NCI-H1092 (cell line): ENCODE measurements at regions not wholly inside any gene's neighbourhood (a gene's known extent, or its start where the extent isn't known, plus 50 kb on each side); places are given as distances from the start of the nearest gene placed in this dataset.
"Not testable (repeated sequence)": the region's sequence is repeated elsewhere in the genome, so short reads cannot be mapped to it uniquely, and the experiment has no call there.

Experiments
- DNase-seq: peaks from one replicate; lab custom pipeline; 2025; lab: John Stamatoyannopoulos, UW

DNA sequence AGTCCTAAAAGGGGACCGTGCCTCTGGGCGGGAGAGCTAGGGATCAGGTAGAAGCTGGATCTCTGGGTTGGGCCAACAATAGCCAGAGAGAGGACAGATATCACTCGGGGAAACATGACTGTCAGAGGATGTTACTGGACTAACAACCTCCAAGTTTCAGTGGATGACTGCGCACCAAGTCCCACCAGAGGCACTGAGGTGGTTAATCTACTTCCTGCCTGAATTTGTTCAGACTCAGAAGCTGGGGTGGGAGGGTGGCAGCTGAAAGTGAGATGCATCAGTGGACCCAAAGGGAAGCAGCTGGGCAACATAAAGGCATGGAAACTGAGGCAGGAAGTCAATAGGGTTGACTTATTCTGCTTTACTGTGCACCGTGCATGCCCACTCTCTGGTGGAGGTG, 130.1 kb upstream of the SLC44A1 start:
- no peak for DNase-seq

GRCh38 chr9:105114964-105115728, 129.3 kb upstream of the SLC44A1 start:
- no peak for DNase-seq

DNA sequence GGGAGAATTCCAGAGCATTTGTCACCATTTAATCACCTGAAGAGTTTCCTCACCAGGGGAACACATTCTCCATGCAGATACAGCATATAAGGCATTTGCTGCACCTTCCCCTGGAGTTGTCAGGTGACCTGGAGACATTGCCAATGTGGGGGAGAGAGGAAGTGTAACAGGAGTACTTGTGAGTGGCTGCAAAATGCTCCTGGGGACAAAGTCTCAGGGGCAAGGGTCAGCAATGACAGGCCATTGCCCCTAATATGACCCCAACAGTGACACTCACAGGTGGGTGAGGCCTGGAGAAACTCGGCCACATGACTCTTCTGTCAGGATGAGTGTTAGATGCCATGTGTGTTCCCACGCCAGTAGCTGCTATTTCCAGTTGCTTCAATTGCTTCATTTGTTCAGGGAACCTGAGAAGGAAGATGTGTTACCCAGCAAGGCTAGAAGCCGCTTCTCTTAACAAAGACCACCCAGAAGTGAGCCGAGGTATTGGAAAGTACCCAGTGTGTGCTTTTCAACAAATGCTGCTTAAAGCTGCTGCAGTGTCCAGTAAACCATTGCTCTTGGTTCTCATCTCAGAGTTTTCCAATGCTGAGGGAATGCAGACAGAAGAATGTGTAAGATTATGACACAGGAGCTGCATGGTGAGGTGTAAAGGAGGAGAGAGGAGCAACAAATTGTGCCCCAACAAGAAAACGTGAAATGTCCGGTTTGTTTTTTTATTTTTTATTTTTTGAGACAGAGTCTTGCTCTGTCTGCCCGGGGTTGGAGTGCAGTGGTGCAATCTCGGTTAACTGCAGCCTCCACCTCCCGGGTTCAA, 128.2 kb upstream of the SLC44A1 start:
- no peak for DNase-seq

DNA sequence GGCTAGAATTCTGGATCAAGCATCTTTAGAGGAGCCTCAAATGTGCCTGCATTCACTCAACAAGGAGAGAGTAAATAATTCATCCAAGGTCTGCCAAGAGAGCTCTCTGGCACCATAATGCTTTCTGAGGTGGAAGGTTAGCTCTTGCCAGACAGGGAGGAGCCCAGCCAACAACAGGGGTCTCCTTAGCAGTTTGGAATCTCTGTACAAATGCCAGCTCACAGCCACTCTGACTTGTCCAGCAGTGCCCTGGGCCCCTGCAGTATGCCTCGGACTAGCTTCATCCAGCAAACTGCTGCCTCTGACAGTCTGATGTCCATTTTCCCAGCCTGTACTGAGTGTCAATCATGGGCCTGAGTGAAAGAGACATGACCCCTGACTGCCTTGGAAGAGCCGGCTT, 127.2 kb upstream of the SLC44A1 start:
- peak; percentile 88 for DNase-seq

DNA sequence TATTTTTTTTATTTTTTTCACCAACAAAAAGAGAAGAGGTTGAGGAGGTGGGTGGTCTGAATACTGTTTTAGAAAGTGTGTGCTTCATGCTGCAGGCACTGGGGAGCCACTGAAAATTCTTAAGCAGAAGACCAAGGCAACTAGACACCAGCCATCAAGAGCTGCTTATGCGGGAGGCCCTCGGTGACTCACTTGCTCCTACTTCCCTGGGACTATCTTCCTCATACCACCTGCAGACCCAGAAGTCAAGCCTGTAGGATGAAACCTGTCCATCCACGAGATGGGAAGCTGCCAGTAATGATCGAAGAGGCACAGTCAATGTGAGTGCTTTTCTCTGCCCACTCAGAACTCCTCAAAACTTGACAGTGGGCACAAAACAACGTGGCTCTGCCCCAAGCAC, 125.8 kb upstream of the SLC44A1 start:
- DNase-seq = no peak

DNA sequence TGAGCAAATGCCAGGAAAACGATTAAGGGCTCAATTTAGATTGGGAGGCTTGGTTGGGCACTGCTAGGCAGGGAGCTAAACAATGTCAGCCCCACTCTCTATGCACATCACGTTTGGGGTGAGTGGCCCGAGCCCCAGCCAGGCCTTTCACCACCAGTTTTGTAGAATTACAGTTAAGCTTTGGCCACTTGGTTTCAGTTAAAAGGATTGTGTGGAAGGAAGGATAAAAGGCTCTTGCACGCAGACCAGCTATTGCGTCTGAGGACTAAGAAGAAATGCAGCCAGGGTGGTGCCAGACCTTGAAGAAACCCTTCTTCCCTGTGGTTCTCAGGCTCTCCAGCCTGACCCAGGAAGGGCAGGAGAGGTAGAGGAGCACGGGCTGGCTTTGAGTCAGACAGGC, 125.3 kb upstream of the SLC44A1 start:
- DNase-seq = peak; percentile 39

- no peak for DNase-seq
Observed at GRCh38 chr9:105121861-105122430, 122.5 kb upstream of the SLC44A1 start.

DNA sequence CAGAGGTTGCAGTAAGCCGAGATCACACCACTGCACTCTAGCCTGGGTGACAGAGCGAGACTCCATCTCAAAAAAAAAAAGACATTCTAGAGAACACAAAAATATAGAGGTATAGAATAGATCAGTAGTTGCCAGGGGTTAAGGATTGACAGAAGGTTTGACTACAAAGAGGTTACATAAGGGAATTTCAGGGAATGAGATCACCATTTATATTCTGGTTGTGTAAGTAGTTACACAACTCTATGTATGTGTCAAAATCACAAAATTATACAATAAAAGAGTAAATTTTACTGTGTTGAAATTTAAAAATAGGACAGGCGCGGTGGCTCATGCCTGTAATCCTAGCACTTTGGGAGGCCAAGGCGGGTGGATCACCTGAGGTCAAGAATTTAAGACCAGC, 119.9 kb upstream of the SLC44A1 start:
- DNase-seq = not testable (repeated sequence)

GRCh38 chr9:105126226-105126625, 118.2 kb upstream of the SLC44A1 start:
- no peak for DNase-seq

DNA sequence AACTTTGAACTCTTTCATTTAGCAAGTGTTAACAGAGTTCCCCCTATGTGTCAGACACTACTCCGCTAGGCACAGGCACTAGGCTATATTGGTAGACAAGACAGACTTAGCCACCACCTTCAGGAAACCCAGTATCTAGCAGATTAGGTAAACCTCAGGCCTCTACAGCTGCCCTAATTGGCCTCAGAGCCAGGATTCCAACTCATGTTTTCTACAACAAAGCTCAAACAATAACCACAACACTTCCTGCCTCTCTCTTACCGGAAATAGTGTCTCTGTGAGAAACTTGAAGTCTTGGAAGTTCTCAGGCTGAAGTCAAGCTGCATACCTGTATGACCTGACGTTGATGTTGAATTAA, 116.6 kb upstream of the SLC44A1 start:
- no peak for DNase-seq

DNA sequence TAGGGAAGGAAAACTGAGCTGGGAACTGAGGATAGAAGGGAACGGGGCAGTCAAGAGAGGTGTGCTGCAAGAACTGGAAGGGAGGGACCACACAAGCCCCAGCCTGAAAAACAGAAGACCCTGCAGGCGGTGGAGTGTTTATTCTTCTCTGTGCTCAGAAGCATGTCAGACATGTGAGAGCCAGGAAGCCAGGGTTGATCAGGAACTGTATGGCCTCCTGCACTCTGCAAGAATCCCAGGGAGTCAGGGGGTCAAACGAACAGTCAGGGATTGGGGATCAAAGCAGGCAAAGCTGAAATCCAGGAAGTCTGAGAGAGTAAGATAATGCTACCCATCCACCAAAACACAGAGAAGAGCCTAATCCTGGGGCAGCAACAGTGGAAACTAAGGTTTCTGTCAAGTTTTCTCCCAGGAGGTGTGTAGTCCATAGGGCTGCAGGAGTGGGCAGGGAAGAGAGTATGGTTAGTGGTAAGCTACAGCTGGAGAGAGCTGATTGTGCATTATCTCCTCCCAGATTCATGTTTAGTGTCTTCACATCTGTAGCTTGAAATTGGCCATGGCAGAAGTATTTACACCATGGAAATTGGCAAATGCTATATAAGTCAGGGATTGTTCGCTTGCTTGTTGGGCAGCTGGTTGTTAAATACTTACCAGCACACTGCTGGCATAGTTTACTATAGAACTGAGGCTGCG, 115.4 kb upstream of the SLC44A1 start:
- DNase-seq = no peak

DNA sequence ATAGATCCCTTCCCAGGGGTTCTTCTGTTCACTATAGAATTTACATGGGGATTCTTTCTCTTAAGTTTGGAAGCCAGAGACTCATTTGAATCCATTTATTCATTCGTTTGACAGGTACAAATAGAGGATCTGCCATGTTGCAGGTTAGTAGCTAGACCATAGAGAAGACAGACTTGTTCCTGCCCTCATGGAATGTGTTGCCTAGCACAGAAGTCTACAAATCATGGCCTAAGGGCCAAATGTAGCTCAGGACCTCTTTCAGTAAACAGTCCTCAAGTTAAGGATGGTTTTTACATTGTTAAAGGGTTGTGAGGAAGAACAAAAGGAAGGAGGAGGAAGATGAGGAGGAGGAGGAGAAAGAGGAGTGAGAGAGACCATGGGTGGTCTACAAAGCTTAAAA, 114.7 kb upstream of the SLC44A1 start:
- no peak for DNase-seq

DNA sequence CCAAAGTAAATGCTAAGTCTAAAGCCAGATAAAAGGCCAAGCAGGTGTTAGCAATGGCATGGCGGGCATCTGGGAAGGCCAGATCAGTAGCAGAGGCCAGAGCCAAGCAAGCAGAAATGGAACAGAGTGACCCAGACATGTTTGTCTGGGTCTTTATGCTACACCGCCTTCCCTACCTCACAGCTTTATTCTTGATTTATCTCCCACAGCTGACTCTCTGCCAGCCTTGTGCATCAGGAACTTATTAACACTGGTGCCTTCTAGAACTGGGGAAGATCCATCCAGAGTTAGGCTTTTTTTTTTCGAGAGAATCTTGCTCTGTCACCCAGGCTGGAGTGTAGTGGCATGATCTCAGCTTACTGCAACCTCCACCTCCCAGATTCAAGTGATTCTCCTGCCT, 112.5 kb upstream of the SLC44A1 start:
- no peak for DNase-seq

DNA sequence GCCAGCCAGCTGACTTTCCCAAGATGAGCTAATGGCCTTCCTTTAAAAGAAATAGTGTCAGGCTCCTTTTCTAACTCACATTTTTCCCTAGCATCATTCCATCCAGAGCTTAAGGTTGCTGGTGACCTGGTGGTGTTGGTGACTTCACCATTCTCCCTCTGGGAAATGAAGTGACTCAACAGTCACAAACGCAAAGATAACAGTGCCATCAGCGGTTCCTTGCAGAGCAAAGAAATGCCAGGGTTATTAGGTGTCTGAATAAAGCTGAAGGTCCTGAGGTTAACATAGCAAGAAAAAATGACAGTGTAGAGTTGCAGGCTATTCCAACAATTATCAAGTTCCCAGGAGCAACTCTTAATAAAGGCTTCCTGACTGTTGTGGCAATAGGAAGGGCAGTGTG, 111.8 kb upstream of the SLC44A1 start:
- no peak for DNase-seq

- no peak for DNase-seq
Observed at GRCh38 chr9:105138306-105138801, 106.1 kb upstream of the SLC44A1 start.

GRCh38 chr9:105141146-105141975, 103.1 kb upstream of the SLC44A1 start:
- no peak for DNase-seq

GRCh38 chr9:105141976-105142250, 102.5 kb upstream of the SLC44A1 start:
- DNase-seq = no peak

- no peak for DNase-seq
Observed at GRCh38 chr9:105142406-105143135, 101.9 kb upstream of the SLC44A1 start.

- DNase-seq = no peak
Observed at GRCh38 chr9:105143136-105143430, 101.4 kb upstream of the SLC44A1 start.

- DNase-seq = no peak
Observed at GRCh38 chr9:105144076-105144475, 100.4 kb upstream of the SLC44A1 start.

DNA sequence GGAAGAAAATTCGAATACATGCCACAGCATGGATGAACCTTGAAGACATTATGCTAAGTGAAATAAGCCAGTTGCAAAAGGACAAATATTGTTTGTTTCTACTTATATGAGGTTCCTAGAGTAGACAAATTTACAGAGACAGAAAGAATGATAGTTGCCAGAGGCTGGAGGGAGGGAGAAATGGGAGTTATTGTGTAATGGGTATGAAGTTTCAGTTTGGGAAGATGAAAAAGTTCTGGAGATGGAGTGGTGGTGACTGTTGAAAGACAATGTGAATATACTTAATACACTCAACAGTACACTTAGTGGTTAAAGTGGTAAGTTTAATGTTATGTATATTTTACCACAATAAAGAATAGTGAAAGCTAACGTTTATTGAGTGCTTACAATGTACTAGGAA, 99.6 kb upstream of the SLC44A1 start:
- no peak for DNase-seq
